Activated CD4-positive, alpha-beta T cell treated with anti-CD3 and anti-CD28 coated beads, Interleukin-2, amount 10 ng/mL, durations not matched to agents 24 days and 14 days (primary cell): ENCODE measurements at regions not wholly inside any gene's neighbourhood (a gene's known extent, or its start where the extent isn't known, plus 50 kb on each side); places are given as distances from the start of the nearest gene placed in this dataset.
"Not testable (repeated sequence)": the region's sequence is repeated elsewhere in the genome, so short reads cannot be mapped to it uniquely, and the experiment has no call there.

Experiments used
- DNase-seq: peaks from one replicate; pipeline ENCODE4 v3.0.0; 2022
- H3K27ac Mint-ChIP-seq: one replicate; pipeline ENCODE4 v1.8.0; 2022; ENCODE audit warnings: mild to moderate bottlenecking, mixed read lengths
- H3K27me3 Mint-ChIP-seq: one replicate; pipeline ENCODE4 v1.8.0; 2022; ENCODE audit warnings: mixed read lengths
- H3K36me3 Mint-ChIP-seq: one replicate; pipeline ENCODE4 v1.8.0; 2022; ENCODE audit warnings: low read depth, mild to moderate bottlenecking, mixed read lengths
- H3K4me1 Mint-ChIP-seq: one replicate; pipeline ENCODE4 v1.8.0; 2021; ENCODE audit warnings: mixed read lengths
- H3K4me3 Mint-ChIP-seq: one replicate; pipeline ENCODE4 v1.8.0; 2022; ENCODE audit warnings: mild to moderate bottlenecking, moderate library complexity, mixed read lengths
- H3K9me3 Mint-ChIP-seq: one replicate; pipeline ENCODE4 v1.8.0; 2021; ENCODE audit warnings: mixed read lengths
- intact Hi-C: fragments of 100-400 bp; cut with micrococcal nuclease; formaldehyde crosslinking; loops from one replicate; pipeline ENCODE4 v1.15.1; 2023

DNA sequence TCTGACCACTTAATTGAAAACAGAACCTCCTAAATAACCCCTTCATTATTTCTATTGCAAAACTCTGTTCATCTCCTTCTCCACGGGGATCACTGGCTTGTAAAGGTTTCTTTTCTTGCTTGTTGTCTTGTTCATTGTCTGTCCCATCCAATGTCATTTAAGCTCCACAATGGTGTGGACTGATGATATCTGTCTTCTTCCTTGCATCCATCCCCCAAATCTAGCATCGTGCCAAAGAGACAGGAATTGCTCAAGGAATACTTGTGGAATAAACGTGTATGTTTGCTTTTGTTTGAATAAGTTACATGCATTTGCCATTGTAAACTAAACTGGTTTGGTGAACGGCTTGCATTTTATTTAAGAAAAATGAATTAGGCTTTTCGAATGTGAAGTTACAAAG is 306.8 kb upstream of the POM121L12 start:
- H3K4me1 Mint-ChIP-seq, H3K4me3 Mint-ChIP-seq, H3K27ac Mint-ChIP-seq, H3K27me3 Mint-ChIP-seq, H3K9me3 Mint-ChIP-seq, intact Hi-C loops, H3K36me3 Mint-ChIP-seq, DNase-seq: not testable (repeated sequence)

DNA sequence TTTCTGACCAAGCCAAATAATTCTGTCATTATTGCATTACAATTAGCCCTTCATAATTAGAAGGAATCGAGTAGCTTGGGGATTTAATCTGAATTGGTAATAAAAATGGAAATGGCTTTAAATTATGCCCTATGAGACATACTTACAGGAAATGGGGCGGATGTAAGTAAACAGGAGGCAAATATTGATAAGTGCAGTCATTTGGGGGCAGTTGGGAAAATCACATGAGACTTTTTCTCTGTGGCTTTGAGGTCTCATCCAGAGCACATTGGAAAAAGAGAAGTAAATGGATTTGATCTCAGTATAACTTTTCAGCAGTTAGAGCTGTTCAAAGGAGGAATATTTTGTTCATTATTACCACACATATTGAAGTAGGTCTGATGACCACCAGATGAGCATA is 307.8 kb upstream of the POM121L12 start:
- Mint-ChIP-seq H3K4me1 (no peaks in the 10 kb centered on the region), H3K27me3 (no peaks in the 10 kb centered on the region), H3K27ac (no peak overlapping the region), H3K4me3 (no peak overlapping the region), H3K9me3 (peaks cover 5% of the 10 kb centered on the region), H3K36me3 (no peaks in the 10 kb centered on the region)
- intact Hi-C loops: no loop called here
- no peak for DNase-seq

DNA sequence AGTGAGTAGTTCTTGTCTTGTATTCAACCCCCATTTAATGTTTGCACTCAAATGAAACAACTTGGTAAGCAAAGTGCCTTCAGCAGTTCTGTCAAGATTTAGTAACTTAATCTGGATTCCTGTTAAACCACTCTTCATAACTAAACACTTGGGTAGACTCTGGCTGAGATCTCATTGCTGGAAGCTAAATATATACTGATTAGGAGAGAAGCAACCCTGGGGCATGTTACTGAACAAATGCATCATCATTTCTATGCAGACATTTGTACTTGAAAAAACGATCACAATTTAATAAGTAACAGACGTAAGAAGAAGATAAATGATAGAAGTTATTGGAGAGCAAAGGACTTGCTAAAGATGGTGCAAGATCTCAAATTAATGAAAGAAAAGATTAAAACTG is 308.4 kb upstream of the POM121L12 start:
- H3K27ac Mint-ChIP-seq: no peak overlapping the region
- H3K9me3 Mint-ChIP-seq: peaks cover 5% of the 10 kb centered on the region
- no peaks in the 10 kb centered on the region for H3K27me3 Mint-ChIP-seq
- no peak overlapping the region for H3K4me3 Mint-ChIP-seq
- H3K36me3 Mint-ChIP-seq: no peaks in the 10 kb centered on the region
- intact Hi-C loops: no loop called here
- H3K4me1 Mint-ChIP-seq: no peaks in the 10 kb centered on the region
- DNase-seq: no peak

DNA sequence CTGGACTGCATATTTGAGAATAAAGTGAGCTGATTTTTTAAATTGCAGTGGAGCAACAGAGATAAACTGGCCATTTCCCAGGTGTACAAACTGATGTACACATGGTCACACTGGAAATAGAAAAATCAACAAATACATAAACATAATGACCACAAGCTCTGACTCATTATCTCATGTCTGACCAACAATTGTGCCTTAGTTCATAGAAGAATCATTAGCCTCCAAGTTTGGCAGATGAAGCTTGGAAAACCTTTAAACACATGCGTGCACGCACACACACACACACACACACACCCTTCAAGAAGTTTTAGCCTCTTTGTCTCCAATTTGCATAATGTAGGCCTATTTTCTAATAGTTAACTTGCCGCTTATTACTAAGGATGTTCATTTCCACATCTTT is 308.9 kb upstream of the POM121L12 start:
- no peaks in the 10 kb centered on the region for H3K27me3 Mint-ChIP-seq

DNA sequence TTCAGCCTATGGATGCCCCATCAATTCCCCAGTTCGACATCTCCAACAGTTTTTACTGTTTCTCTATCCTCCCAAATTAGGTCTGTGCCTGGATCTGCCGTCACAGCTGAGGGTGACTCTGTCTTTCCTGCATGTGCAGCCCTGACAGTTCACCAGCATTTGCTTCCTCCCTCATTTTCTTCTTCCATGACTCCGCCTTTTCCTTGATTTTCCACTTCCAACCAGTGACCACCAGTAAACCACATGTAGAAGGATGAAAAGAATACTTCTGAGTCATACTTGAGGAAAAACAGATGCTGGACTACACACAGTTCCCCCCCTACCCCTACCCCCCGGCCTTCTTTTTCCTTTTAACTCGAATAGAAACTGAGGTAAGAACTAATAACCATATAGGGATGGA is 311.8 kb upstream of the POM121L12 start:
- DNase-seq: no peak
- Mint-ChIP-seq H3K36me3 (no peaks in the 10 kb centered on the region), H3K4me3 (no peak overlapping the region), H3K4me1 (no peaks in the 10 kb centered on the region), H3K9me3 (peaks cover 5% of the 10 kb centered on the region), H3K27ac (no peak overlapping the region), H3K27me3 (no peaks in the 10 kb centered on the region)
- intact Hi-C loops: no loop called here

More for the DNA sequence above, 308.9 kb upstream of the POM121L12 start:
- DNase-seq: no peak
- Mint-ChIP-seq H3K27ac (no peak overlapping the region), H3K4me1 (no peaks in the 10 kb centered on the region), H3K36me3 (no peaks in the 10 kb centered on the region), H3K4me3 (no peak overlapping the region), H3K9me3 (peaks cover 5% of the 10 kb centered on the region)
- intact Hi-C loops: no loop called here

DNA sequence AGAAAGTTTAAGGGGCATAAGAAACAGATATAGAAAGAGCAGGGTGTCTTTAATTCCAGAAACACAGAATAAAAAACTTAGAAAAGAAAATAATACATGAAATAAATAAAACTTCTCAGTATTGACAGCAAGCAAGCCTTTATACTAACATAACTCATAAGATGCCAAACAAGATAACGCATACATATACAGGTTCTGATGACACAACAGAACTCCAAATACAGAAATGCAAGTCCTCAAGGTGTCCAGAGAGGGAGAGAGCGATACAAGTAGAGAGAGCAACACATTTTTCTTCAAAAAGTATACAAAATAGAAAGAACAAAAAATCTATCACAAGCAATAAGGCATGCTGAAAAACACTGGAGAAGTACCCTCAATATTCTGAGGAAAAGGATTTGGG is 314.6 kb upstream of the POM121L12 start:
- no peaks in the 10 kb centered on the region for H3K27me3 Mint-ChIP-seq
- intact Hi-C loops: no loop called here
- peaks cover 3% of the 10 kb centered on the region for H3K9me3 Mint-ChIP-seq
- no peaks in the 10 kb centered on the region for H3K4me1 Mint-ChIP-seq
- H3K27ac Mint-ChIP-seq: no peak overlapping the region
- H3K36me3 Mint-ChIP-seq: no peaks in the 10 kb centered on the region
- H3K4me3 Mint-ChIP-seq: no peak overlapping the region
- DNase-seq: no peak

DNA sequence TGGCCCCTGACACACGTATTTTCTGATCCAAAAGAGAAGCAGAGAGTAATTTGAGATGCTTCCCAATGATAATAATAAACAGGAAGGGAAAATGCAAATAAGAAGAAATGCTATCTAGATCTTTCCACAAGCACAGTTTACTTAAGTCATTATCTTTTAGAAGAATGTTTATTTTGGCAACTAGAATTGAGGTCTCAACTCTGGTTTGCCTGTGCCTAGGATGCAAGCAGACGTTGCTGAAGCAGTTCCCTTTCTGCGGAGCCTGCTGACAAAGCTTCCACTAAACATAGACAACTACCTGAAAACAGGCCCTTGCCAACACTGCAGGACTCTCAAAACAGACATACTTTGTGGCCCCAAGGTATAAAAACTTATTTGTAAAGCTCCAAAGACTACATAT is 315.8 kb upstream of the POM121L12 start:
- intact Hi-C loops: no loop called here
- Mint-ChIP-seq H3K4me3 (no peak overlapping the region), H3K27me3 (no peaks in the 10 kb centered on the region), H3K27ac (no peak overlapping the region), H3K9me3 (peaks cover 3% of the 10 kb centered on the region), H3K4me1 (no peaks in the 10 kb centered on the region), H3K36me3 (no peaks in the 10 kb centered on the region)
- DNase-seq: no peak

DNA sequence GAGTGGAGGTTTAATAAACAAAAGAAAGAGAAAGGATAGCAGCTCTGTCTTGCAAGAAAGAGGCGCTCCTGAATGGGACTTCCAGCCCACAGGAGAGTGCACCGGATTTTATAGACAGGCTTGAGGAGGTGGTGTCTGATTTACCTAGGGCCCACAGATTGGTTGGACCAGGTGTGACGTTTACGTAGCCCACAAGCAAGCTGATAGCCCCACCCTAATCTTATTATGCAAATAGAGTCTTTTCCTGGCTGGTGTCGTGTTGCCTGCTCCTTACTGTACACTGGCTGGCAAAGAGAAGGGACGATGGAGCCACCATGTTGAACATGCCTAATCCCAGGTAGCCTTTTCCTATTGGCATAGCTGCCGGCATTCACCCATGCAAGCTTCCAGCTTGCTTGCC is 319.7 kb upstream of the POM121L12 start:
- no peak overlapping the region for H3K27ac Mint-ChIP-seq
- H3K36me3 Mint-ChIP-seq: no peaks in the 10 kb centered on the region
- DNase-seq: no peak
- H3K27me3 Mint-ChIP-seq: no peaks in the 10 kb centered on the region
- peaks cover 14% of the 10 kb centered on the region for H3K9me3 Mint-ChIP-seq
- no peaks in the 10 kb centered on the region for H3K4me1 Mint-ChIP-seq
- H3K4me3 Mint-ChIP-seq: no peak overlapping the region
- intact Hi-C loops: no loop called here

DNA sequence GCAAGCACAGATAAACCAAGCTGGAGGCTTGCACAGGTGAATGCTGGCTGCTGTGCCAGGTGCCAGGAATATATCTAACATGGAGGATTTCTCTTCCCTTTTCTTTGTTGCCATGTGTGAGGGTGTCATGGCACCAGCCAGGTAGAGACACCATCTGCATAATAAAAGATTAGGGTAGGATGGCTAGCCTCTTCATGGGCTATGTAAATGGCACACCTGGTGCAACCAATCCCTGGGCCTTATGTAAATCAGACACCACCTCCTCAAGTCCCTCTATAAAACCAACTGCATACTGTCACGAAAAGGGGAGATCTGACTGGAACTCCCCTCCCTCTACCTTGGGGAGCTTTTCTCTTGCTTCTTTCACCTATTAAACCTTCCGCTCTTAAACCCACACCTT is 322.5 kb upstream of the POM121L12 start:
- intact Hi-C loops: no loop called here
- no peak for DNase-seq
- peaks cover 14% of the 10 kb centered on the region for H3K9me3 Mint-ChIP-seq
- no peak overlapping the region for H3K4me3 Mint-ChIP-seq
- H3K36me3 Mint-ChIP-seq: no peaks in the 10 kb centered on the region
- no peaks in the 10 kb centered on the region for H3K4me1 Mint-ChIP-seq
- H3K27ac Mint-ChIP-seq: no peak overlapping the region
- no peaks in the 10 kb centered on the region for H3K27me3 Mint-ChIP-seq

DNA sequence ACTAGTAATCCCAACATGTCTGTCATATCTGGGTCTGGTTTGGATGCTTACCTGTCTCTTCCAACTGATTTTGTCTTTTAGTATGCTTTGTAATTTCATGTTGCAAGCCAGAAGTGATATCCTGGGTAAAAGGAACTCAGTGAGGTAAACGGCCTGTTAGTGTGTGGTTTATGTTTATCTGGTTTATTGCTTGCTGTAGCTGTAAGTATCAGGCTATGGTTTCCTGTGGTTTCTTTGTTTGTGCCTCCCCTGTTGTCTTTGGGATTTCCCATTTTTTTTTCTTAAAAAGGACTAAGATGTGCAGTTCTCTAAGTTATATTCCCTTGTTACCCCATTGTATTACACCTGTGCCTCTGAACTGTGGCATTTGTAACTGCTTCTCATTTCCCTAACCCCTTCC is 323.5 kb upstream of the POM121L12 start:
- H3K27ac Mint-ChIP-seq: no peak overlapping the region
- DNase-seq: no peak
- no peaks in the 10 kb centered on the region for H3K4me1 Mint-ChIP-seq
- peaks cover 11% of the 10 kb centered on the region for H3K9me3 Mint-ChIP-seq
- H3K27me3 Mint-ChIP-seq: no peaks in the 10 kb centered on the region
- no peaks in the 10 kb centered on the region for H3K36me3 Mint-ChIP-seq
- intact Hi-C loops: no loop called here
- H3K4me3 Mint-ChIP-seq: no peak overlapping the region

DNA sequence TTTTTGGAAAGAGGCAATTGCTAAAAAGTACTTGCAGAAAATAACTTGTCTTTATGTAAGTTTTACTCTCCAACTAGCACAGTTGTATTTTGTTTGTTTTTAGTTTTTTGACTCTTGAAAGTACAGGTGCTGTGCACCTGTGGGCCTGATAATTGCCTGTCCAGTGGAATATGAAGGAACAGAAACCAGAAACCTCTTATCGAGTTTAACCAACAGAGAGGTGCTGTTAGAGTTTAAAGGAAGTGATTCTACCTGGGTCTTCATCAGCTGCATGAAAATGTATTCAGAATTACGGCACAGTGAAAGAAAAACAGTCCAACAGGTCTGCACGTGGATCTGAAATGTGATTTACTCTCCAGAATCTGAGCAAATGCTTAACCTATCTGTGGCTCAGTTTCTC is 326.6 kb upstream of the POM121L12 start:
- peaks cover 7% of the 10 kb centered on the region for H3K9me3 Mint-ChIP-seq
- no peaks in the 10 kb centered on the region for H3K36me3 Mint-ChIP-seq
- H3K4me3 Mint-ChIP-seq: no peak overlapping the region
- no peak for DNase-seq
- H3K27me3 Mint-ChIP-seq: no peaks in the 10 kb centered on the region
- intact Hi-C loops: no loop called here
- H3K27ac Mint-ChIP-seq: no peak overlapping the region
- H3K4me1 Mint-ChIP-seq: no peaks in the 10 kb centered on the region

DNA sequence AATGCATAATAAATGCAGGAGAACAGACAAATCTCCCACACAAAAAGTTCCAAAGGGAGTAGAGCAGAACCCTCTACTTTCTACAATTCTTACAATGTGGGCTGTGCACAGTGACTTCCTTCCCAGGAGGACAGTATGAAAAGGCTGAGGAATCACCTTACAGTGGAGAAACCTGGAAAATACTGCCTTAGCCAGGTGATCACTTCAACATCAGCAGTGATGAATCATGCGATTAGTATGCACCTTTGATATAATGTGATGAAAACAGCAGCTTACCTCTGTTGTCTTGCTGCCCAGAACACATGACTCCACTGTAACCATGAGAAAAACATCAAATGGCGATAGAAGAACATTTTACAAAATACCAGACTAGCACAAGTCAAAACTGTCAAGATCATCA is 329.7 kb upstream of the POM121L12 start:
- Mint-ChIP-seq H3K27me3 (no peaks in the 10 kb centered on the region), H3K4me3 (no peak overlapping the region), H3K4me1 (no peaks in the 10 kb centered on the region), H3K36me3 (no peaks in the 10 kb centered on the region), H3K9me3 (peaks cover 4% of the 10 kb centered on the region), H3K27ac (no peak overlapping the region)
- intact Hi-C loops: no loop called here
- DNase-seq: no peak

DNA sequence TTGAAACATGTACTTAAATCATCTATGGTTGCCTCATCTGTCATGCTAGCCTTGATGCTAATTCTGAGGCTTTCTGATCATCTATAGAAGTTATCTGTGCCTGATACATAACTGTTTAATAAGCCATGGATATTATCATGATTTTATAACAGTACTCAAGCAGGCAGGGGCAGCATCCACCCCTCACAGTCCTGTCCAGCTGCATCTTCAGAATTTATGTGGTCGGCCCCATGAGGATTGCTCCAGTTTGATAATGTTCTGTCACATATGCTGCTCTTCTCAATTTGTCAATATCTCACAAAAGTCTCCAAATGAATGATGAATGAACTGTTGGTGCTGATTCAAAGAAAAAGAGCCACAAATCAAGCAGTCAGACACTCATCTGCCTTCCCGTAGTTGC is 335.1 kb upstream of the POM121L12 start:
- DNase-seq: no peak
- intact Hi-C loops: no loop called here
- no peaks in the 10 kb centered on the region for H3K27me3 Mint-ChIP-seq
- no peak overlapping the region for H3K27ac Mint-ChIP-seq
- H3K4me1 Mint-ChIP-seq: no peaks in the 10 kb centered on the region
- H3K4me3 Mint-ChIP-seq: no peak overlapping the region
- peaks cover 9% of the 10 kb centered on the region for H3K9me3 Mint-ChIP-seq
- H3K36me3 Mint-ChIP-seq: no peaks in the 10 kb centered on the region

DNA sequence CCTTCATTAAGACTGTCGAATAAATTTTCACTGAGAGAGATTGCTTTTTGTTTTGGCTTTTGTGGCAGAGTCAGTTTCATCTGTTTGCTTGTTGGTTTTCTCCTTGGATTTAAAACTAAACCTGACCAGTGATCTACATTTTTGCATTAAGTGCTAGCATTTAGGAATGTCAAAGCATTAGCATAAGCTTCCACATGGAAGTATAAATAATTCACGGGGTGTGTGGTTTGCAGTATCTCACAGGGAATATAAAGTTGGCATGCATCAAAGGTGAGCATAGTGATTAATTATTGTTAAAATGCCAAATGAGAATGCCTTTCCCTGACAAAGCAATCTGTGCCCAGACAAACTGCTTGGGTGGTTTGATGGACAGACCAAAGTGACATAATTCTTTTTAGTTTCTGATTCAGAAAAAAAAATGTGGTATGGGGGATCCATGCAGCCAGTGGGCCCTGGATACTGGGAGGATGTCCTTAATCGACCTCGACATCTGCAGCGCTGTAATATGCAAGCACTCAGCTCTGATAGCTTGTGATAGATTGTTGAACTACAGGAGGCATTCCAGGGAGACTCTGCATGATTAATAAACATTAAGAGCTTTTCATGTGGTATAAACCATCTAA is 339.3 kb upstream of the POM121L12 start:
- peaks cover 5% of the 10 kb centered on the region for H3K9me3 Mint-ChIP-seq
- H3K27ac Mint-ChIP-seq: no peak overlapping the region
- no peaks in the 10 kb centered on the region for H3K27me3 Mint-ChIP-seq
- intact Hi-C loops: no loop called here
- H3K36me3 Mint-ChIP-seq: no peaks in the 10 kb centered on the region
- H3K4me3 Mint-ChIP-seq: no peak overlapping the region
- no peak for DNase-seq
- no peaks in the 10 kb centered on the region for H3K4me1 Mint-ChIP-seq

DNA sequence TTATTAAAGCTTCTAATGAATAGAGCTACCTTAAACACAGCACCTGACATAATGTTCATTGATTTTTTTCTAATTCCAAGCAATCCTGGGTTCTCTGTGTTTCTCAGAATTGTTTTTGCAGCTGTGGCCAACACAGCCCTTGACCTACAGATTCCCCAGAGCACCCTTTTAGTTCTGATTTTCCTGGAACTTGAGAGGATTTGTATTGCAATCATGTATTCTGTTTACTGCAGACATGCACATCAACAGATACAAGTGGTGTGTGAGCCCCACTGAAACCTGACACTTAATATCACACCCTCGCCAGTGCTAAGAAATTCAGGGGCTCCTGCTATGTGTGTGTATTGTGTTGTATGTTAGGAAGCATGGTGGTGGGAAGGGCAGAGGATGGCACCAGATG is 344.2 kb upstream of the POM121L12 start:
- H3K27me3 Mint-ChIP-seq: no peaks in the 10 kb centered on the region
- H3K4me3 Mint-ChIP-seq: no peak overlapping the region
- H3K4me1 Mint-ChIP-seq: no peaks in the 10 kb centered on the region
- intact Hi-C loops: no loop called here
- no peak for DNase-seq
- H3K27ac Mint-ChIP-seq: no peak overlapping the region
- no peaks in the 10 kb centered on the region for H3K36me3 Mint-ChIP-seq
- H3K9me3 Mint-ChIP-seq: no peaks in the 10 kb centered on the region
